GM23338 (cell line): ENCODE measurements at regions not wholly inside any gene's neighbourhood (a gene's known extent, or its start where the extent isn't known, plus 50 kb on each side); places are given as distances from the start of the nearest gene placed in this dataset.

Experiments used
- ATAC-seq: fragments of 200-7000 bp; cut with Tn5 transposase; 3 replicates; pipeline ENCODE4 v1.9.1; 2020
- DNase-seq: peaks from one replicate; pipeline ENCODE4 v3.0.0-alpha.2; 2015; ENCODE audit warnings: low spot score
- H2AFZ ChIP-seq: fragments of 200-600 bp; sonication (generic); 2 replicates; pipeline ENCODE4 v1.8.0; 2016; ENCODE audit warnings: antibody characterized with exemption, mild to moderate bottlenecking, moderate library complexity
- H3F3A ChIP-seq: fragments of 200-600 bp; sonication (generic); replicated peaks from 2 replicates; pipeline ENCODE4 v1.8.0; 2017; ENCODE audit warnings: antibody characterized with exemption, mixed run types, low read depth
- H3K27ac ChIP-seq: fragments of 200-600 bp; sonication (generic); 2 replicates; pipeline ENCODE4 v1.6.1; 2016; ENCODE audit warnings: low read depth
- H3K27me3 ChIP-seq: fragments of 200-600 bp; sonication (generic); 2 replicates; pipeline ENCODE4 v1.8.0; 2016; ENCODE audit warnings: mild to moderate bottlenecking, mixed run types, moderate library complexity; ENCODE audit not compliant: insufficient read depth
- H3K36me3 ChIP-seq: fragments of 200-600 bp; sonication (generic); 2 replicates; pipeline ENCODE4 v1.8.0; 2016; ENCODE audit warnings: mild to moderate bottlenecking; ENCODE audit not compliant: insufficient read depth
- H3K4me1 ChIP-seq: fragments of 200-600 bp; sonication (generic); 2 replicates; pipeline ENCODE4 v1.8.0; 2016; ENCODE audit warnings: mild to moderate bottlenecking, moderate library complexity; ENCODE audit not compliant: insufficient read depth
- H3K4me2 ChIP-seq: fragments of 200-600 bp; sonication (generic); 2 replicates; pipeline ENCODE4 v1.7.1; 2017; ENCODE audit warnings: mixed run types
- H3K4me3 ChIP-seq: fragments of 200-600 bp; sonication (generic); 2 replicates; pipeline ENCODE4 v1.6.1; 2016; ENCODE audit warnings: mixed run types
- H3K79me2 ChIP-seq: fragments of 200-600 bp; sonication (generic); replicated peaks from 2 replicates; pipeline ENCODE4 v1.8.0; 2017; ENCODE audit warnings: mild to moderate bottlenecking; ENCODE audit not compliant: insufficient read depth
- H3K9me2 ChIP-seq: fragments of 200-600 bp; sonication (generic); 2 replicates; pipeline ENCODE4 v1.8.0; 2017; ENCODE audit not compliant: insufficient read depth
- H4K20me1 ChIP-seq: fragments of 200-600 bp; sonication (generic); replicated peaks from 2 replicates; pipeline ENCODE4 v1.8.0; 2017; ENCODE audit warnings: mild to moderate bottlenecking; ENCODE audit not compliant: insufficient read depth
- H3K27ac Mint-ChIP-seq: 2 replicates; pipeline ENCODE4 v1.8.0; 2020; ENCODE audit warnings: inconsistent platforms, mild to moderate bottlenecking, moderate library complexity, mixed read lengths
- H3K27me3 Mint-ChIP-seq: 3 replicates; pipeline ENCODE4 v1.8.0; 2022; ENCODE audit warnings: low read depth, mild to moderate bottlenecking, moderate library complexity, mixed read lengths, inconsistent platforms; ENCODE audit not compliant: insufficient read depth, poor library complexity
- H3K36me3 Mint-ChIP-seq: 3 replicates; pipeline ENCODE4 v1.8.0; 2021; ENCODE audit warnings: low read depth, mild to moderate bottlenecking, inconsistent platforms, moderate library complexity, mixed read lengths
- H3K4me1 Mint-ChIP-seq: 3 replicates; pipeline ENCODE4 v1.8.0; 2020; ENCODE audit warnings: mild to moderate bottlenecking, inconsistent platforms, mixed read lengths
- H3K4me3 Mint-ChIP-seq: 3 replicates; pipeline ENCODE4 v1.8.0; 2021; ENCODE audit warnings: moderate library complexity, mild to moderate bottlenecking, inconsistent platforms, mixed read lengths
- H3K9me3 Mint-ChIP-seq: 3 replicates; pipeline ENCODE4 v1.8.0; 2020; ENCODE audit warnings: moderate library complexity, mild to moderate bottlenecking, inconsistent platforms, mixed read lengths
- JUNB ChIP-seq: IDR thresholded peaks from one replicate; pipeline ENCODE4 v1.6.1; 2016; ENCODE audit warnings: antibody characterized with exemption; ENCODE audit not compliant: unreplicated experiment
- STAT1 ChIP-seq: IDR thresholded peaks from one replicate; pipeline ENCODE4 v1.6.1; 2016; ENCODE audit warnings: antibody characterized with exemption; ENCODE audit not compliant: unreplicated experiment
- ZNF331 ChIP-seq: fragments of 250-450 bp; sonication (Bioruptor Pico); IDR thresholded peaks from 2 replicates; pipeline ENCODE4 v1.5.0; 2020; ENCODE audit warnings: low read depth, mild to moderate bottlenecking, moderate library complexity
- ZNF462 ChIP-seq: fragments of 250-450 bp; sonication (Bioruptor Pico); IDR thresholded peaks from 2 replicates; pipeline ENCODE4 v1.5.0; 2020; ENCODE audit warnings: mild to moderate bottlenecking, moderate library complexity
- TF ChIP-seq, protein P1 (sequence below): IDR thresholded peaks from one replicate; pipeline ENCODE4 v1.6.1; 2018; ENCODE audit warnings: antibody characterized with exemption; ENCODE audit not compliant: unreplicated experiment

DNA sequence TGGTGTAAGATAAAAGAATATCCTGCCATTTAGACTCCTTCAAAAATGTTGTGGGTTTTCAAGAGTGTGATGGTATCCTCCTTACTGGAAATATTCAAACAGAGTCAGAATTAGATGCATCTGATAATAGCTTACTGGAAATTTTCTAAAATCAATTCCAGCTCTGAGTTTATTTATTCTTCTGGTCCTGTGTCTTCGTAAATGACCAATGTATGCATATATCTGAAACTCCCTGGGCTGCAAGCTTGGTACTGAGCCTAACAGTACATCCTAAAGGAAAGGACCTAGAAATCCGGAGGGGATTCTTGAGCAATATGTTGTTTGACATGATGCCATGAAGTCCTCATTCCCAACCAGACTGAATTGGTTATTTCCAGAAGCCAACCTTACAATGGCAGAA is 130.4 kb downstream of the KCNE4 start (continued):
- TF ChIP-seq, protein P1, sequence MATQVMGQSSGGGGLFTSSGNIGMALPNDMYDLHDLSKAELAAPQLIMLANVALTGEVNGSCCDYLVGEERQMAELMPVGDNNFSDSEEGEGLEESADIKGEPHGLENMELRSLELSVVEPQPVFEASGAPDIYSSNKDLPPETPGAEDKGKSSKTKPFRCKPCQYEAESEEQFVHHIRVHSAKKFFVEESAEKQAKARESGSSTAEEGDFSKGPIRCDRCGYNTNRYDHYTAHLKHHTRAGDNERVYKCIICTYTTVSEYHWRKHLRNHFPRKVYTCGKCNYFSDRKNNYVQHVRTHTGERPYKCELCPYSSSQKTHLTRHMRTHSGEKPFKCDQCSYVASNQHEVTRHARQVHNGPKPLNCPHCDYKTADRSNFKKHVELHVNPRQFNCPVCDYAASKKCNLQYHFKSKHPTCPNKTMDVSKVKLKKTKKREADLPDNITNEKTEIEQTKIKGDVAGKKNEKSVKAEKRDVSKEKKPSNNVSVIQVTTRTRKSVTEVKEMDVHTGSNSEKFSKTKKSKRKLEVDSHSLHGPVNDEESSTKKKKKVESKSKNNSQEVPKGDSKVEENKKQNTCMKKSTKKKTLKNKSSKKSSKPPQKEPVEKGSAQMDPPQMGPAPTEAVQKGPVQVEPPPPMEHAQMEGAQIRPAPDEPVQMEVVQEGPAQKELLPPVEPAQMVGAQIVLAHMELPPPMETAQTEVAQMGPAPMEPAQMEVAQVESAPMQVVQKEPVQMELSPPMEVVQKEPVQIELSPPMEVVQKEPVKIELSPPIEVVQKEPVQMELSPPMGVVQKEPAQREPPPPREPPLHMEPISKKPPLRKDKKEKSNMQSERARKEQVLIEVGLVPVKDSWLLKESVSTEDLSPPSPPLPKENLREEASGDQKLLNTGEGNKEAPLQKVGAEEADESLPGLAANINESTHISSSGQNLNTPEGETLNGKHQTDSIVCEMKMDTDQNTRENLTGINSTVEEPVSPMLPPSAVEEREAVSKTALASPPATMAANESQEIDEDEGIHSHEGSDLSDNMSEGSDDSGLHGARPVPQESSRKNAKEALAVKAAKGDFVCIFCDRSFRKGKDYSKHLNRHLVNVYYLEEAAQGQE: no peak
- no peak for TF ChIP-seq ZNF462
- TF ChIP-seq JUNB: no peak

DNA sequence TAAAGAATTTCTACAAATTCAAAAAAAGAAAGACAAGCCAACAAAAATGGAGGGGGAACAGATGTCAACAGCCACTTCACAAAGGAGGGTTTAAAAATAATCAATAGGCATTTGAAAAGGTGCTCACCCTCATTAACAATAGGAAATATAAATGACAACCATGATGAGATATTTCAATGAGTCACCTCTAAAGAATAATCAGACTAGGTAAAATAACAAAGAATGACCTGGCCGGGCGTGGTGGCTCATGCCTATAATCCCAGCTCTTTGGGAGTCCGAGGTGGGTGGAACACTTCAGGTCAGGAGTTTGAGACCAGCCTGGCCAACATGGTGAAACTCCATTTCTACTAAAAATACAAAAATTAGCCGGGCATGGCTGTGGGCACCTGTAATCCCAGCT is 133.6 kb downstream of the KCNE4 start:
- no peaks in the 10 kb centered on the region for H3K27me3 ChIP-seq
- no peak for TF ChIP-seq STAT1
- TF ChIP-seq ZNF331: no peak
- Mint-ChIP-seq H3K36me3 (peaks cover 3% of the 10 kb centered on the region; the same call in 2 of the 3 replicates), H3K9me3 (peaks cover 4% of the 10 kb centered on the region; the same call in 2 of the 3 replicates), H3K27me3 (no peaks in the 10 kb centered on the region), H3K27ac (no peak overlapping the region), H3K4me3 (no peak overlapping the region), H3K4me1 (peaks cover 5% of the 10 kb centered on the region; the same call in 2 of the 3 replicates)
- H3K4me2 ChIP-seq: no peak overlapping the region
- no peaks in the 10 kb centered on the region for H3K4me1 ChIP-seq
- ATAC-seq (no peak), DNase-seq (no peak)
- no peak overlapping the region for H2AFZ ChIP-seq
- H3K36me3 ChIP-seq: peaks cover 6% of the 10 kb centered on the region
- no peaks in the 10 kb centered on the region for H3F3A ChIP-seq
- no peaks in the 10 kb centered on the region for H3K79me2 ChIP-seq
- no peak overlapping the region for H3K4me3 ChIP-seq
- no peaks in the 10 kb centered on the region for H4K20me1 ChIP-seq
- H3K27ac ChIP-seq: no peak overlapping the region
- 0 out of 2 replicates have a peak, but pooled peaks cover 5% of the 10 kb centered on the region for H3K9me2 ChIP-seq
